Mesendoderm (in vitro differentiated cells): ENCODE measurements at regions not wholly inside any gene's neighbourhood (a gene's known extent, or its start where the extent isn't known, plus 50 kb on each side); places are given as distances from the start of the nearest gene placed in this dataset.

Experiments
- DNase-seq: peaks from one replicate; pipeline ENCODE4 v3.0.0; 2013
- H2AK5ac ChIP-seq: 2 replicates; pipeline ENCODE4 v1.6.1; 2013; ENCODE audit warnings: low read length, inconsistent platforms
- H2BK120ac ChIP-seq: 2 replicates; pipeline ENCODE4 v1.6.1; 2013; ENCODE audit warnings: low read depth, mild to moderate bottlenecking, low read length, moderate library complexity, mixed read lengths
- H2BK15ac ChIP-seq: replicated peaks from 2 replicates; pipeline ENCODE4 v1.6.1; 2013; ENCODE audit warnings: low read depth, mild to moderate bottlenecking, moderate library complexity
- H2BK5ac ChIP-seq: 2 replicates; pipeline ENCODE4 v1.6.1; 2013; ENCODE audit warnings: low read length, inconsistent platforms
- H3K18ac ChIP-seq: 2 replicates; pipeline ENCODE4 v1.6.1; 2013; ENCODE audit warnings: mild to moderate bottlenecking, low read length, mixed read lengths
- H3K23ac ChIP-seq: one replicate; pipeline ENCODE4 v1.6.1; 2013; ENCODE audit warnings: low read length
- H3K27ac ChIP-seq: 2 replicates; pipeline ENCODE4 v1.5.1; 2013; ENCODE audit warnings: low read depth, mild to moderate bottlenecking, inconsistent platforms, low read length, moderate library complexity
- H3K27me3 ChIP-seq: 2 replicates; pipeline ENCODE4 v1.6.1; 2013; ENCODE audit warnings: low read length, control low read depth, mild to moderate bottlenecking, inconsistent platforms; ENCODE audit not compliant: insufficient read depth, poor library complexity
- H3K36me3 ChIP-seq: 2 replicates; pipeline ENCODE4 v1.6.1; 2013; ENCODE audit warnings: low read length, inconsistent platforms; ENCODE audit not compliant: control insufficient read depth, insufficient read depth
- H3K4ac ChIP-seq: one replicate; pipeline ENCODE4 v1.6.1; 2013; ENCODE audit warnings: low read depth, mild to moderate bottlenecking, low read length, moderate library complexity
- H3K4me1 ChIP-seq: 2 replicates; pipeline ENCODE4 v1.6.1; 2013; ENCODE audit warnings: low read depth, low read length, inconsistent platforms; ENCODE audit not compliant: control insufficient read depth
- H3K4me2 ChIP-seq: 2 replicates; pipeline ENCODE4 v1.6.1; 2013; ENCODE audit warnings: low read length
- H3K4me3 ChIP-seq: 2 replicates; pipeline ENCODE4 v1.5.1; 2013; ENCODE audit warnings: mild to moderate bottlenecking, low read length
- H3K56ac ChIP-seq: one replicate; pipeline ENCODE4 v1.6.1; 2013; ENCODE audit warnings: low read length
- H3K79me1 ChIP-seq: 2 replicates; pipeline ENCODE4 v1.6.1; 2013; ENCODE audit warnings: low read length, inconsistent platforms
- H3K79me2 ChIP-seq: 2 replicates; pipeline ENCODE4 v1.6.1; 2013; ENCODE audit warnings: mild to moderate bottlenecking, low read length; ENCODE audit not compliant: control insufficient read depth, insufficient read depth
- H3K9ac ChIP-seq: 2 replicates; pipeline ENCODE4 v1.6.1; 2013; ENCODE audit warnings: low read length, inconsistent platforms
- H4K5ac ChIP-seq: one replicate; pipeline ENCODE4 v1.6.1; 2013; ENCODE audit warnings: low read length
- H4K8ac ChIP-seq: one replicate; pipeline ENCODE4 v1.6.1; 2013; ENCODE audit warnings: low read depth, mild to moderate bottlenecking, control low read depth, low read length, moderate library complexity
- WGBS: extraction: QIAGEN DNeasy Blood & Tissue Kit; methylation state at CpG from one replicate; pipeline ENCODE4 v1.1.7; 2013; ENCODE audit warnings: low lambda C conversion rate, missing lambda C conversion rate; ENCODE audit not compliant: insufficient coverage; ENCODE audit errors: extremely low coverage; 5-methylcytosine and 5-hydroxymethylcytosine counted together

DNA sequence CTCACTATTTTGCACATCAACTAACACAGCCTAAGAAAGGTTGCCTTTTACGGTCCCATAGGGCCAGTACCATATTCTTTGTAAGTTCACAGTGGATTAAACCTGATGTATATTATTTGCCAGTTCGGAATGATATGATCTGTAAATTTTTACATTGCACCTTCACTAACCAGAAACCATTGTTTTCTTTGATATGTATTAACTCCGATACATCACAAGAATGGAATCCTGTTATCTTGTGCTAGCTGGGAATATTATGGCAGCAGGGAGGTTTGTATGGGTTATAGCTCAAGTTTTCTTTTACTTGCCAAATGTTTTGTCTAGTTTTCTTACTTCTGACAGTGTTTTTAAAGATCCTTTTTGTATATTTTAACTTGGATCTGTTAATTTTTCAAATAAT is 51.4 kb upstream of the S1PR1 start:
- no peak for DNase-seq
- Histone ChIP-seq H2BK5ac (no peak overlapping the region), H3K4me2 (no peak overlapping the region), H2BK120ac (no peak overlapping the region), H2AK5ac (no peak overlapping the region), H4K8ac (no peak overlapping the region), H3K27ac (no peak overlapping the region), H3K79me2 (no peaks in the 10 kb centered on the region), H3K36me3 (no peaks in the 10 kb centered on the region), H3K23ac (no peak overlapping the region), H2BK15ac (no peak overlapping the region), H4K5ac (no peak overlapping the region), H3K4me3 (no peak overlapping the region), H3K18ac (no peak overlapping the region), H3K79me1 (no peaks in the 10 kb centered on the region), H3K9ac (no peak overlapping the region), H3K4me1 (no peaks in the 10 kb centered on the region), H3K27me3 (no peaks in the 10 kb centered on the region), H3K4ac (no peak overlapping the region), H3K56ac (no peak overlapping the region)
- WGBS: no CpG with 5 or more reads among the region's 3 CpGs

DNA sequence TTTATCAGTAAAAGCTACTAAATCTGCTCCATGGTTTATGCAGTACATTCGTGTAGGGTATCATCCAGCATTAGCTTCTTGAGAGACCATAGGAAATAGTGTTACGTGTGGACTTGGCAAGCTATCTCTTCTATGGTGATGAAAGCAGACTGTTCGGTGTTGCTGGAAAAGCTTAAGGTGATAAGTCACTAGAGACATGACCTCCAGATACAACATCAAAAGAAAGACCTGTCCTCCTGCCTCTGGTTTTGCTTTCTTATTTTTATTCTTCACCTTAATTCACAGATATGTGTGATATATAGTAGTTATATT is 53.5 kb upstream of the S1PR1 start:
- Histone ChIP-seq H3K4me1 (no peaks in the 10 kb centered on the region), H2BK120ac (no peak overlapping the region), H4K8ac (no peak overlapping the region), H3K4me2 (no peak overlapping the region), H3K27ac (no peak overlapping the region), H3K18ac (no peak overlapping the region), H3K79me2 (no peaks in the 10 kb centered on the region), H4K5ac (no peak overlapping the region), H3K36me3 (no peaks in the 10 kb centered on the region), H3K27me3 (no peaks in the 10 kb centered on the region), H3K23ac (no peak overlapping the region), H2BK15ac (no peak overlapping the region), H2AK5ac (no peak overlapping the region), H3K79me1 (no peaks in the 10 kb centered on the region), H3K4ac (no peak overlapping the region), H3K9ac (no peak overlapping the region), H3K56ac (no peak overlapping the region), H3K4me3 (no peak overlapping the region), H2BK5ac (no peak overlapping the region)
- no peak for DNase-seq
- no CpG with 5 or more reads among the region's 3 CpGs for WGBS

DNA sequence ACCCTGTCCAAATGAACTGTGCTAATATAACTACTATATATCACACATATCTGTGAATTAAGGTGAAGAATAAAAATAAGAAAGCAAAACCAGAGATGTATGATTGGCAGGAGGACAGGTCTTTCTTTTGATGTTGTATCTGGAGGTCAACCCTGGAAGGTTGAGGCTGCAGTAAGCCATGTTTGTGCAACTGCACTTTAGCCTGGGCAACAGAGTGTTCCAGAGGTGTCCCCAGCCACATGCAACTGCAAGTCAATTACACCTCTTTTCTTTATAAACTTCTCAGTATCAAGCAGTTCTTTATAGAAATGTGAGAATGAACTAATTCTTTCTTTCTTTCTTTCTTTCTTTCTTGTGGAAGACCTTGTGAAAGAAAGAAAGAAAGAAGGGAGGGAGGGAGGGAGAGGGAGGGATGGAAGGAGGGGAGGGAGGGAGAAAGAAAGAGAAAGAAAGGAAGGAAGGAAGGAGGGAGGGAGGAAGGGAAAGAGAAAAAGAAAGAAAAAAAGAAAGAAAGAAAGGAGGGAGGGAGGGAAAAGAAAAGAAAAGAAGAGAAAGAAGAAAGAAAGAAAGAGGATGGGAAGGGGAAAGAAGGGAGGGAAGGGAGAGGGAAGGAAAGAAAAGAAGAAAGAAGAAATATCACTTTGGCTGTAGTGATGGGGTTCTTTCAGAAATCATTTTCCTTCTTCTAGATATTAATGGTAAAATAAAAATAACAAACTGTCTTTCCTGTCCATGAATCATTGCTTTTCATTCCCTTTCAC is 54.0 kb upstream of the S1PR1 start:
- no peaks in the 10 kb centered on the region for H3K79me2 ChIP-seq
- no peaks in the 10 kb centered on the region for H3K4me1 ChIP-seq
- H3K9ac ChIP-seq: no peak overlapping the region
- no peaks in the 10 kb centered on the region for H3K36me3 ChIP-seq
- no peaks in the 10 kb centered on the region for H3K27me3 ChIP-seq
- no peak overlapping the region for H3K27ac ChIP-seq
- no peak overlapping the region for H3K18ac ChIP-seq
- no peak overlapping the region for H2AK5ac ChIP-seq
- no peak overlapping the region for H3K4ac ChIP-seq
- no peak overlapping the region for H3K4me2 ChIP-seq
- H2BK5ac ChIP-seq: no peak overlapping the region
- DNase-seq: no peak
- no peak overlapping the region for H3K23ac ChIP-seq
- H3K79me1 ChIP-seq: no peaks in the 10 kb centered on the region
- H2BK15ac ChIP-seq: no peak overlapping the region
- H4K8ac ChIP-seq: no peak overlapping the region
- no peak overlapping the region for H3K56ac ChIP-seq
- H4K5ac ChIP-seq: no peak overlapping the region
- no peak overlapping the region for H2BK120ac ChIP-seq
- H3K4me3 ChIP-seq: no peak overlapping the region

DNA sequence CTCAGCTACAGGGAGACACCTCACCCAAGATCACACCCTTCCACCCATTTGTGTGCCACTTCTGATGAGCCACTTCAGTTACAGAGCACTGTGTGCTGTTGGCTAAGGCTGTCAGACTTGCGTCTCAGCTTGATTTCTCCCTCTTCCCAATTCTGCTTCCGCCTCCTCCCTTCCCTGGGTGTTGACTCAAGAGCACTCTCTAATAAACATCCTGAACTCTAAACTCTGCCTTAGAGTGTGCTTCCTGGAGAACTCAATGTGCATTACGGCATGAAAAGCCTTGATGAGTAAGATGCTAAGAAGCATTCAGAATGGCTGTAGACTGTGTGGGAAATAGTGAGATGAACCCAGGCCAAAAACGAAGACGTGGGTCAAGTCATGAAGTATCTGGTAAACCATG is 54.9 kb upstream of the S1PR1 start:
- no peak overlapping the region for H4K5ac ChIP-seq
- no peak overlapping the region for H2BK5ac ChIP-seq
- H3K79me1 ChIP-seq: no peaks in the 10 kb centered on the region
- H3K23ac ChIP-seq: peak overlapping the region; percentile 24
- no CpG with 5 or more reads among the region's 5 CpGs for WGBS
- H3K56ac ChIP-seq: no peak overlapping the region
- no peaks in the 10 kb centered on the region for H3K27me3 ChIP-seq
- DNase-seq: no peak
- no peak overlapping the region for H2AK5ac ChIP-seq
- H3K4me3 ChIP-seq: no peak overlapping the region
- no peak overlapping the region for H3K18ac ChIP-seq
- H3K4me2 ChIP-seq: no peak overlapping the region
- no peaks in the 10 kb centered on the region for H3K4me1 ChIP-seq
- H3K36me3 ChIP-seq: no peaks in the 10 kb centered on the region
- H3K9ac ChIP-seq: no peak overlapping the region
- no peaks in the 10 kb centered on the region for H3K79me2 ChIP-seq
- no peak overlapping the region for H2BK120ac ChIP-seq
- no peak overlapping the region for H4K8ac ChIP-seq
- no peak overlapping the region for H2BK15ac ChIP-seq
- no peak overlapping the region for H3K27ac ChIP-seq
- no peak overlapping the region for H3K4ac ChIP-seq

DNA sequence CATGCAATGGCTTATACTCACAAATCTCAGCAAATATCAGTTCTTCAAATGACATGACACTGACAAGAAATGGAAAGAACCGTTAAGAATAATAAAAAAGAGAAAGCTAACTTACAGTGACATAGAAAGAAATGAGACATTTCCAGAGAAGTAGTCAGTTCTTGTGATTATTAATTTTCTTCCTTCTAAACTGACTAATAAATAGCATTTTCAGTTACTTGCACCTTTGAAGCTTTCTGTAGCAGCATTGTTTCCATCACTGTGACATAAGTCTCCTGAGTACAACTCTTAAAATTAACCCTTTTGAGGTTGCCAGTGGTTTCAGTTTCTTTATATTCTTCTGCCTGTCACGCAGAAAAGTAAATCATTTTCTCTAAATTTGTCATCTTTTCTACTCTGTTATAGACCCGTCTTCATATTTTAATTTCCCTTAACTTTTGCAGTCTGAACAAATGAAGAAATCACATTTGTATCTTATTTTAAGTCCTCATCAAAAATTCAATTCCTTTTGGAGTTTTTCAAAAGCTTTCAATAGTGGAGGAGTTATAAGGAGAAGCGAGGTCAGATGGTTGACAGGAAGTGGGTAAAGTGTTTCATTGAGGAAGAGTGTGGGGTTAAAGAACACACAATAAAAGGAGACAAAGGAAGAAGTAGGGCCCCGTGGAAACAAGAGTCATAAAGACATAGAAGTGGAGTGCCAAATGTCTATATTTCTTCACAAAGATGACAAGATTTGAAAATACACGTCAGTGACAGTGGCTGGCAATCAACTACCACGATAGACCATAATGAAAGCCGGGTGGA is 57.9 kb upstream of the S1PR1 start:
- H3K27ac ChIP-seq: no peak overlapping the region
- no CpG with 5 or more reads among the region's 8 CpGs for whole genome bisulfite sequencing

DNA sequence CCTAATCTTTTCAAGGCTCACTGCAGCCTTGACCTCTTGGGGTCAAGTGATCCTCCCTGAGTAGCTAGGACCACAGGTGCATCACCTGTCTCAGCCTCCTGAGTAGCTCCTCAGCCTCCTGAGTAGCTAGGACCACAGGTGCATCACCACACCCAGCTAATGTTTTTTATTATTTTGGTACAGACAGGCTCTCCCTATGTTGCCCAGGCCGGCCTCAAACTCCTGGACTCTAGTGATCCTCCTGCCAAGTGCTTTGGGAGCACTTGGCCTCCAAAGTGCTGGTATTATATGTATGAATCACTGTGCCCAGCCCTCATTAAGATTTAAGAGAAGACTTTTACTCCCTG is 58.5 kb upstream of the S1PR1 start:
- Histone ChIP-seq H4K8ac (no peak overlapping the region), H2BK15ac (no peak overlapping the region), H2BK5ac (no peak overlapping the region), H3K9ac (no peak overlapping the region), H3K79me2 (no peaks in the 10 kb centered on the region), H3K4me2 (no peak overlapping the region), H3K27ac (no peak overlapping the region), H4K5ac (no peak overlapping the region), H3K4me1 (no peaks in the 10 kb centered on the region), H3K4me3 (no peak overlapping the region), H3K4ac (no peak overlapping the region), H2AK5ac (no peak overlapping the region), H2BK120ac (no peak overlapping the region), H3K79me1 (no peaks in the 10 kb centered on the region), H3K36me3 (no peaks in the 10 kb centered on the region), H3K23ac (no peak overlapping the region), H3K56ac (no peak overlapping the region), H3K18ac (no peak overlapping the region), H3K27me3 (no peaks in the 10 kb centered on the region)
- no peak for DNase-seq
- WGBS: no CpG with 5 or more reads among the region's 1 CpG

More for the DNA sequence above, 57.9 kb upstream of the S1PR1 start:
- Histone ChIP-seq H4K5ac (no peak overlapping the region), H3K56ac (no peak overlapping the region), H4K8ac (no peak overlapping the region), H2AK5ac (no peak overlapping the region), H2BK120ac (no peak overlapping the region), H2BK5ac (no peak overlapping the region), H3K4ac (no peak overlapping the region), H3K23ac (no peak overlapping the region), H3K9ac (no peak overlapping the region), H3K79me2 (no peaks in the 10 kb centered on the region), H3K79me1 (no peaks in the 10 kb centered on the region), H3K27me3 (no peaks in the 10 kb centered on the region), H3K18ac (no peak overlapping the region), H3K4me1 (no peaks in the 10 kb centered on the region), H2BK15ac (no peak overlapping the region), H3K4me2 (no peak overlapping the region), H3K4me3 (no peak overlapping the region), H3K36me3 (no peaks in the 10 kb centered on the region)
- DNase-seq: no peak
